Uterus (tissue), 3 donors: ENCODE measurements at regions not wholly inside any gene's neighbourhood (a gene's known extent, or its start where the extent isn't known, plus 50 kb on each side); places are given as distances from the start of the nearest gene placed in this dataset.
"Not testable (repeated sequence)": the region's sequence is repeated elsewhere in the genome, so short reads cannot be mapped to it uniquely, and the experiment has no call there.

ENCODE experiments used
- DNase-seq, 2 donors: peaks; one replicate each; pipeline ENCODE4 v3.0.0-alpha.2; 2019 to 2020
- H3K27ac ChIP-seq, 2 donors: fragments of 200-600 bp; sonication (generic); 1 replicate in 1 of 2; 2 replicates in 1 of 2; pipeline ENCODE4 v1.5.1; 2016 to 2018
- H3K27me3 ChIP-seq, 2 donors: fragments of 200-600 bp; sonication (generic); one replicate each; pipeline ENCODE4 v1.5.1; 2018 to 2019; ENCODE audit warnings: control low read depth in 1 of 2
- H3K36me3 ChIP-seq, 2 donors: fragments of 200-600 bp; sonication (generic); one replicate each; pipeline ENCODE4 v1.5.1; 2019; ENCODE audit warnings: control low read depth in 1 of 2
- H3K4me1 ChIP-seq, 2 donors: fragments of 200-600 bp; sonication (generic); one replicate each; pipeline ENCODE4 v1.5.1; 2018 to 2019; ENCODE audit warnings: control low read depth in 1 of 2
- H3K4me3 ChIP-seq, 2 donors: fragments of 200-600 bp; sonication (generic); 1 replicate in 1 of 2; 2 replicates in 1 of 2; pipeline ENCODE4 v1.5.1; 2018 to 2019; ENCODE audit warnings: mild to moderate bottlenecking in 1 of 2
- H3K9me3 ChIP-seq, 2 donors: fragments of 200-600 bp; sonication (generic); one replicate each; pipeline ENCODE4 v1.5.1; 2019; ENCODE audit warnings: control low read depth in 1 of 2
- POLR2A ChIP-seq, 2 donors: fragments of 450-650 bp; IDR thresholded peaks; one replicate each; pipeline ENCODE4 v1.6.1; 2016; ENCODE audit warnings: antibody characterized with exemption in 2 of 2, mild to moderate bottlenecking in 1 of 2, moderate library complexity in 1 of 2
- intact Hi-C: fragments of 100-400 bp; cut with DNase I; formaldehyde crosslinking; loops from one replicate; pipeline ENCODE4 v1.15.1; 2023; ENCODE audit warnings: low total_unique reads
- TF ChIP-seq, protein P1 (sequence below), 4 experiments: fragments of 200-600 bp in 2 of 4; fragments of 450-650 bp in 2 of 4; sonication (generic) in 2 of 4; IDR thresholded peaks; one replicate each; pipeline ENCODE4 v1.5.1; 2016 to 2019; ENCODE audit warnings: antibody characterized with exemption in 4 of 4, mild to moderate bottlenecking in 2 of 4, moderate library complexity in 1 of 4
- donor health status: DM: yes; HTN: yes; CAD: no.

DNA sequence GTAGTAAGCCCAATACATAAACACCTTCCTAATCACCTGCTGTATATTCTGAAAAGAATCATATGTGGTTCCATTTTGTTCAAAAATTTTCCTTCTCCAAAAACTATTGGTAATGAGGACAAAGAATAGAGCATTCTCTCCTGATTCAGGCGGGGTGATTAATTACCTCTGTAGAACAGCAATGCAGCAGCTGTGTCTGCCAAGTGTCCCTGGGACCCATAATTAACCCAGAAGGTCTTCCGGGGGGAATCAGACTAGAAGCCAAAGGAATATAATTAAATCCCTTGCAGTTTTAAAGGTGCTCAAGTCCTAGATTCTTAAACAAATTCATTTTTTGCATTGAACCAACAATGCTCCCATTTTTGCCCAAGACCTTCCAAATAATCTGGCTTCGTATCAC is 60.3 kb upstream of the ABLIM1 start:
- no peak overlapping the region for H3K27ac ChIP-seq
- intact Hi-C loops: no loop called here

DNA sequence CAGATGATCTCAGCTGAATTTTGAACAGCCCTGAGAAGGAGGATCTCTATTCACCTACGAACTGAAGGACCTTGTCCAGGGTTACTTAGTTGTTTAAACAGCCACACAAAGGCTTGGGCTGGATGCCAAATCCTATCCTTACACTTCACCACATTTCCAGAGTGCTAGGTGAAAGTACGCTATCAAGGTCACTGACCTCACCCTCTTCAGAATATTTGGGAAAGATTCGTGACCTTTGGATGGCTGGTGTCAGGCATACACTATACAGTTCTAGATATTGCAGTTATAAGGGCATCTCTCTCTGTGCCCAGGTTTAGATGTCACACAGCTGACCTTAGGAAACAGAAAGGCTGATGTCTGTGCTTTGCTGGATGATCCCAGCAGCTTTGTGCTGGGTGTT is 61.2 kb upstream of the ABLIM1 start:
- H3K27me3 ChIP-seq: no peaks in the 10 kb centered on the region
- H3K9me3 ChIP-seq: no peaks in the 10 kb centered on the region
- no peak for DNase-seq
- H3K4me1 ChIP-seq: no peaks in the 10 kb centered on the region
- TF ChIP-seq POLR2A (IDR thresholded peaks at IDR 0.05): no peak
- TF ChIP-seq, protein P1, sequence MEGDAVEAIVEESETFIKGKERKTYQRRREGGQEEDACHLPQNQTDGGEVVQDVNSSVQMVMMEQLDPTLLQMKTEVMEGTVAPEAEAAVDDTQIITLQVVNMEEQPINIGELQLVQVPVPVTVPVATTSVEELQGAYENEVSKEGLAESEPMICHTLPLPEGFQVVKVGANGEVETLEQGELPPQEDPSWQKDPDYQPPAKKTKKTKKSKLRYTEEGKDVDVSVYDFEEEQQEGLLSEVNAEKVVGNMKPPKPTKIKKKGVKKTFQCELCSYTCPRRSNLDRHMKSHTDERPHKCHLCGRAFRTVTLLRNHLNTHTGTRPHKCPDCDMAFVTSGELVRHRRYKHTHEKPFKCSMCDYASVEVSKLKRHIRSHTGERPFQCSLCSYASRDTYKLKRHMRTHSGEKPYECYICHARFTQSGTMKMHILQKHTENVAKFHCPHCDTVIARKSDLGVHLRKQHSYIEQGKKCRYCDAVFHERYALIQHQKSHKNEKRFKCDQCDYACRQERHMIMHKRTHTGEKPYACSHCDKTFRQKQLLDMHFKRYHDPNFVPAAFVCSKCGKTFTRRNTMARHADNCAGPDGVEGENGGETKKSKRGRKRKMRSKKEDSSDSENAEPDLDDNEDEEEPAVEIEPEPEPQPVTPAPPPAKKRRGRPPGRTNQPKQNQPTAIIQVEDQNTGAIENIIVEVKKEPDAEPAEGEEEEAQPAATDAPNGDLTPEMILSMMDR (IDR thresholded peaks at IDR 0.05): no peak
- H3K36me3 ChIP-seq: no peaks in the 10 kb centered on the region
- no peak overlapping the region for H3K27ac ChIP-seq
- intact Hi-C loops: no loop called here
- H3K4me3 ChIP-seq: no peak overlapping the region

More for the DNA sequence above, 60.3 kb upstream of the ABLIM1 start:
- Histone ChIP-seq H3K4me3 (no peak overlapping the region), H3K27me3 (no peaks in the 10 kb centered on the region), H3K36me3 (no peaks in the 10 kb centered on the region), H3K9me3 (no peaks in the 10 kb centered on the region), H3K4me1 (no peaks in the 10 kb centered on the region)
- no peak for DNase-seq
- TF ChIP-seq, protein P1 (IDR thresholded peaks at IDR 0.05): no peak
- no peak for TF ChIP-seq POLR2A (IDR thresholded peaks at IDR 0.05)

DNA sequence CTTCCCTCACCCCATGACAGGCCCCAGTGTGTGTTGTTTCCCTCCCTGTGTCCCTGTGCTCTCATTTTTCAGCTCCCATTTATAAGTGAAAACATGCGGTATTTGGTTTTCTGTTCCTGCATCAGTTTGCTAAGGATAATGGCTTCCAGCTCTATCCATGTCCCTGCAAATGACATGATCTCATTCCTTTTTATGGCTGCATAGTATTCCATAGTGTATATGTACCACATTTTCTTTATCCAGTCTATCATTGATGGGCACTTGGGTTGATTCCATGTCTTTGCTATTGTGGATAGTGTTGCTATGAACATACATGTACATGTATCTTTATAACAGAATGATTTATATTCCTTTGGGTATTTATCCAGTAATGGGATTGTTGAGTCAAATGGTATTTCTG is 61.9 kb upstream of the ABLIM1 start:
- intact Hi-C loops, H3K36me3 ChIP-seq, H3K9me3 ChIP-seq, H3K4me1 ChIP-seq, DNase-seq, H3K4me3 ChIP-seq, H3K27me3 ChIP-seq: not testable (repeated sequence)
- H3K27ac ChIP-seq: peak overlapping the region in 1 of 2 donors; percentile 62

DNA sequence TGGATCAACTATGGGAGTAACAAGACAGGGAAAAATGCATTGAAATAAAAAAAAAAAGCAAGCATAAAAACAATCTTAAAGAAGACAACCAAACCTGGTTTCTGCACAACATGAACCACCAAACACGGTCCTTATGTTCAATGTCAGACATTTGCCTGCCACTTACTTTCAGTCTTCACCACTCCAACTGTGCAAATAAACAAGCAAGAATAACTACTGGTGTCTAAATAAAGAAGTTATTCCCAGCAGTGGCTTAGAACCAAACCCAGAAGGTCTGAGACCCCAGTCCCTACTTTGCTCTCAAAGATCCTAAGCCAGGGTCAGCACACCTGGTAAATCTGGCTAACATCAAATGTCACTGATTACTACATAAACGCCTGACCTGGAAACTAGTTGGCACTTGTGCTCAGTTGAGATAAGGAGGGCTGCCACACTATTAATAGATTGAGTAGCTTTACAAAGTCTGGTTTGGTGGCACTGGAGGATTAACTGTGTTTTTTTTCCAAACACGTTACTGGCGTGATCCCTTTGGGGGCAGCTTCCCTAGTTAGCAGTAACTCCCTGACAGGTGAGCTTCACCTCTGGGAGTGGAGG is 62.7 kb upstream of the ABLIM1 start:
- no peaks in the 10 kb centered on the region for H3K4me1 ChIP-seq
- intact Hi-C loops: no loop called here

GRCh38 chr10:114722136-114722535 is 64.1 kb upstream of the ABLIM1 start:
- not testable (repeated sequence) for H3K9me3 ChIP-seq

More for the DNA sequence above, 62.7 kb upstream of the ABLIM1 start:
- H3K4me3 ChIP-seq: no peak overlapping the region
- no peaks in the 10 kb centered on the region for H3K36me3 ChIP-seq
- H3K9me3 ChIP-seq: no peaks in the 10 kb centered on the region
- TF ChIP-seq, protein P1 (IDR thresholded peaks at IDR 0.05): no peak
- no peak for TF ChIP-seq POLR2A (IDR thresholded peaks at IDR 0.05)
- H3K27ac ChIP-seq: peak overlapping the region in 1 of 2 donors; percentile 62
- no peak for DNase-seq
- H3K27me3 ChIP-seq: no peaks in the 10 kb centered on the region

GRCh38 chr10:114723361-114723760 is 65.3 kb upstream of the ABLIM1 start:
- no peak overlapping the region for H3K4me3 ChIP-seq
- no peaks in the 10 kb centered on the region for H3K27me3 ChIP-seq
- no peak for DNase-seq
- no peaks in the 10 kb centered on the region for H3K36me3 ChIP-seq
- no peak for TF ChIP-seq POLR2A (IDR thresholded peaks at IDR 0.05)
- TF ChIP-seq, protein P1 (IDR thresholded peaks at IDR 0.05): no peak
- H3K27ac ChIP-seq: no peak overlapping the region
- H3K9me3 ChIP-seq: no peaks in the 10 kb centered on the region
- intact Hi-C loops: no loop called here
- H3K4me1 ChIP-seq: no peaks in the 10 kb centered on the region

More at GRCh38 chr10:114722136-114722535, 64.1 kb upstream of the ABLIM1 start:
- H3K4me1 ChIP-seq, H3K36me3 ChIP-seq, DNase-seq, H3K4me3 ChIP-seq, intact Hi-C loops, H3K27me3 ChIP-seq: not testable (repeated sequence)
- H3K27ac ChIP-seq: peak overlapping the region in 1 of 2 donors; percentile 12
